ENCODE measurements at regions not wholly inside any gene's neighbourhood (a gene's known extent, or its start where the extent isn't known, plus 50 kb on each side); places are given as distances from the start of the nearest gene placed in this dataset.
"Not testable (repeated sequence)": the region's sequence is repeated elsewhere in the genome, so short reads cannot be mapped to it uniquely, and the experiment has no call there.

- no peak for DNase-seq
These were observed 376.8 kb downstream of the EDEM1 start for GRCh38 chr3:5564278-5564666.

GRCh38 chr3:5565026-5565425, 377.5 kb downstream of the EDEM1 start:
- no peak for DNase-seq

GRCh38 chr3:5567113-5567512, 379.6 kb downstream of the EDEM1 start:
- DNase-seq: no peak

GRCh38 chr3:5568451-5568850, 380.9 kb downstream of the EDEM1 start:
- DNase-seq: no peak

GRCh38 chr3:5569152-5569551, 381.6 kb downstream of the EDEM1 start:
- no peak for DNase-seq

GRCh38 chr3:5572168-5572567, 384.7 kb downstream of the EDEM1 start:
- no peak for DNase-seq

- DNase-seq: no peak
These were observed 388.9 kb downstream of the EDEM1 start for GRCh38 chr3:5576277-5577011.

- DNase-seq: no peak
These were observed 391.7 kb downstream of the EDEM1 start for GRCh38 chr3:5579139-5579602.

GRCh38 chr3:5579946-5580345, 392.4 kb downstream of the EDEM1 start:
- DNase-seq: no peak

GRCh38 chr3:5580826-5581225, 393.3 kb downstream of the EDEM1 start:
- DNase-seq: no peak

GRCh38 chr3:5581743-5582142, 394.2 kb downstream of the EDEM1 start:
- no peak for DNase-seq

- DNase-seq: no peak
These were observed 396.4 kb downstream of the EDEM1 start for GRCh38 chr3:5583920-5584319.

- no peak for DNase-seq
These were observed 397.6 kb downstream of the EDEM1 start for GRCh38 chr3:5585085-5585484.

GRCh38 chr3:5606884-5607472, 419.5 kb downstream of the EDEM1 start:
- no peak for DNase-seq

GRCh38 chr3:5607581-5607980, 420.1 kb downstream of the EDEM1 start:
- DNase-seq: no peak

- DNase-seq: not testable (repeated sequence)
These were observed 421.5 kb downstream of the EDEM1 start for GRCh38 chr3:5608971-5609370.

- no peak for DNase-seq
These were observed 426.1 kb downstream of the EDEM1 start for GRCh38 chr3:5613599-5613998.

- DNase-seq: no peak
These were observed 429.4 kb downstream of the EDEM1 start for GRCh38 chr3:5616873-5617272.

GRCh38 chr3:5618170-5618569, 430.7 kb downstream of the EDEM1 start:
- DNase-seq: no peak

- DNase-seq: no peak
These were observed 442.9 kb downstream of the EDEM1 start for GRCh38 chr3:5630406-5630805.

GRCh38 chr3:5633960-5634359, 446.5 kb downstream of the EDEM1 start:
- DNase-seq: no peak

- DNase-seq: no peak
These were observed 446.9 kb downstream of the EDEM1 start for GRCh38 chr3:5634411-5634810.

- DNase-seq: no peak
These were observed 448.2 kb downstream of the EDEM1 start for GRCh38 chr3:5635746-5636145.

- no peak for DNase-seq
These were observed 451.0 kb downstream of the EDEM1 start for GRCh38 chr3:5638550-5638949.
